ENCODE measurements at regions not wholly inside any gene's neighbourhood (a gene's known extent, or its start where the extent isn't known, plus 50 kb on each side); places are given as distances from the start of the nearest gene placed in this dataset.

DNA sequence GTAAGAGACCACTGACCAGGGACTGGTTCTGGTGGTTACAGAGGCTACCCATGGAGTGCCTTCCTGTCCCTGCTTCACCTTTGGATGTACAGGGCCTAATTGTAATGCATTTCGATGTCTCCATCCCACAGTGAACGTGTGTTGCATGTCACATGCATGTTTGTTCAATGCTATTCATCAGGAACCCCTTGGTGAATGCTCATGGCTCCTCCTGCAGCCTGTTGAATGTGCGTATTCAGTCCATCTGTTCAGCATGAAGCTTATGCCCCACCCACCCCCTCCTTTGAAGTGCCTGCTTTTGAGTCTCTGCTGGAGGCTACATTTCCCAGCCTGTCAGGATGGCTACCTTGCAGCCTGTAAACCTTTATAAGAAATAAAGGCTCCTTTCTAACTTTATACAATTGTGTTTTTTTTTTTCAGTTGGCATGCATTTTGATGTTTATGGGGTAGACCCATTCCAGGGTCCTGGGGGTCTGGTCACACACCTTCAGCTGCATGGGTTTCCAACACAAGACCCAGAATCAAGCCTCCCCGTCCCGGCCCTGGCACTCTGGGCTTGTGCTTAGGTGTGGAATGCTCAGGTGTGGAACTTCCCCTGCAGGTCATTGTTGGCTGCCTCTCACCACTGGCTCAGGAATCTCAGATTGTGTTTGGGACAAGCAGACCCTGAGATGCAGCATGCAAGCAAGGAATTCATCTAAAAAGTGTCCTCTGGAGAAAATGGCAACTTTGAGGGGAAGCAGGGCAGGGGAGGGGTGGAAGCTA is 238.8 kb upstream of the HDAC4 start:
- Mint-ChIP-seq H3K9me3 (ENCODE audit: insufficient read depth) (no peaks in the 10 kb centered on the region), H3K4me3 (no peak overlapping the region), H3K4me1 (ENCODE audit: low read depth) (no peaks in the 10 kb centered on the region), H3K36me3 (ENCODE audit: low read depth) (no peaks in the 10 kb centered on the region), H3K27ac (no peak overlapping the region), H3K27me3 (ENCODE audit: low read depth) (no peaks in the 10 kb centered on the region)
- CTCF ChIA-PET = no interaction called here
- DNase-seq (no peak), ATAC-seq (no peak)
- POLR2A ChIA-PET = interaction anchor here (0.6 kb wide), 1 partner anchor 888 kb away, joined by 3 read pairs; no protein-coding TSS in a partner anchor

DNA sequence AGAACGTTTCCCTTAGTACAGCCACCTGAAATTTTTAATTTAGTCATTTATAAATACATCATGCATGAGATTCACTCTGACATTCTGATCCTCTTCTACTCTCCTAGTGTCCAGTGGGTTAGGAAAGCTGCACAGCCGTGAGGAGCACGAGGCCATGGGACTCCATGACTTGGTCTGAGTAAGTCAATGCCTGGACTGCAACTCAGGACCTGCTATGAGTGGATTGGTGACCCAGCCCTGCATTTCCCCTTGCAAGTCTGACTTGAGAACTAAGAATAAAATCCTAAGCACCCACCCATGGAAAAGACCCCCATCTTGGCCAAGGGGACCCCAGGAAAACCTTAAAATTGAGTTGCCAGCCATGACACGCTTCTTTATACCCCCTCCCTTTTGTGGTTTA is 237.6 kb upstream of the HDAC4 start:
- CTCF ChIA-PET = no interaction called here
- POLR2A ChIA-PET = no interaction called here

GRCh38 chr2:239636808-239637207 is 236.0 kb upstream of the HDAC4 start:
- Mint-ChIP-seq H3K9me3 (ENCODE audit: insufficient read depth) (no peaks in the 10 kb centered on the region), H3K36me3 (ENCODE audit: low read depth) (no peaks in the 10 kb centered on the region), H3K4me1 (ENCODE audit: low read depth) (no peaks in the 10 kb centered on the region), H3K27ac (no peak overlapping the region), H3K27me3 (ENCODE audit: low read depth) (no peaks in the 10 kb centered on the region), H3K4me3 (no peak overlapping the region)
- CTCF ChIA-PET = no interaction called here
- ATAC-seq (no peak), DNase-seq (no peak)
- POLR2A ChIA-PET = interaction anchor here (1.2 kb wide), 1 partner anchor 10 kb away, joined by 4 read pairs; no protein-coding TSS in a partner anchor

More for the DNA sequence above, 237.6 kb upstream of the HDAC4 start:
- Mint-ChIP-seq H3K4me1 (ENCODE audit: low read depth) (no peaks in the 10 kb centered on the region), H3K27ac (no peak overlapping the region), H3K36me3 (ENCODE audit: low read depth) (no peaks in the 10 kb centered on the region), H3K4me3 (no peak overlapping the region), H3K27me3 (ENCODE audit: low read depth) (no peaks in the 10 kb centered on the region), H3K9me3 (ENCODE audit: insufficient read depth) (no peaks in the 10 kb centered on the region)
- ATAC-seq = no peak
- no peak for DNase-seq

DNA sequence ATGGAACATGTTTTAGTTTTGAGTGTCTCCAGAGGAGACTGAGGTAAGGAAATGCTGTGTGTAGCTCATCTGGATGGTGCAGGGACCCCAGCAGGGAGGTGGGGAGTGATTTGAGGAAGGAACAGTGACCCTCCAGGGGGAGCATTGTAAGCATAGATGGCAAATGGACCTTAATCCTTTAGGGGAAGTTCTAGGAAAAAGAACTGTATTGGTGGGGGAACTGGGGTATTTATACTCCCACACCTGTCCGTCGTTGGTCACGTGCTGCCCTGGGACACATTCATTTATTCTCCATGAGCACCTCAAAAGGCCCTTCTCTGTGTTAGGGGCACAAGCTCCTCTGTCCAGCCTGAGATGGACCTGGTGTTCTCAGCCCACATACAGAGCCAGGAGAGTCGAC is 233.9 kb upstream of the HDAC4 start:
- Mint-ChIP-seq H3K4me1 (ENCODE audit: low read depth) (no peaks in the 10 kb centered on the region), H3K9me3 (ENCODE audit: insufficient read depth) (no peaks in the 10 kb centered on the region), H3K4me3 (no peak overlapping the region), H3K27ac (no peak overlapping the region), H3K36me3 (ENCODE audit: low read depth) (no peaks in the 10 kb centered on the region), H3K27me3 (ENCODE audit: low read depth) (no peaks in the 10 kb centered on the region)
- CTCF ChIA-PET = no interaction called here
- DNase-seq (no peak), ATAC-seq (no peak)
- POLR2A ChIA-PET = no interaction called here

GRCh38 chr2:239630618-239631286 is 229.9 kb upstream of the HDAC4 start:
- no peak overlapping the region for H3K27ac Mint-ChIP-seq
- ChIA-PET POLR2A (no interaction called here), CTCF (no interaction called here)
- ATAC-seq (no peak), DNase-seq (no peak)
- peaks cover 5% of the 10 kb centered on the region for H3K4me1 Mint-ChIP-seq (ENCODE audit: low read depth)
- H3K4me3 Mint-ChIP-seq = no peak overlapping the region
- H3K27me3 Mint-ChIP-seq (ENCODE audit: low read depth) = no peaks in the 10 kb centered on the region
- H3K9me3 Mint-ChIP-seq (ENCODE audit: insufficient read depth) = no peaks in the 10 kb centered on the region
- H3K36me3 Mint-ChIP-seq (ENCODE audit: low read depth) = no peaks in the 10 kb centered on the region

DNA sequence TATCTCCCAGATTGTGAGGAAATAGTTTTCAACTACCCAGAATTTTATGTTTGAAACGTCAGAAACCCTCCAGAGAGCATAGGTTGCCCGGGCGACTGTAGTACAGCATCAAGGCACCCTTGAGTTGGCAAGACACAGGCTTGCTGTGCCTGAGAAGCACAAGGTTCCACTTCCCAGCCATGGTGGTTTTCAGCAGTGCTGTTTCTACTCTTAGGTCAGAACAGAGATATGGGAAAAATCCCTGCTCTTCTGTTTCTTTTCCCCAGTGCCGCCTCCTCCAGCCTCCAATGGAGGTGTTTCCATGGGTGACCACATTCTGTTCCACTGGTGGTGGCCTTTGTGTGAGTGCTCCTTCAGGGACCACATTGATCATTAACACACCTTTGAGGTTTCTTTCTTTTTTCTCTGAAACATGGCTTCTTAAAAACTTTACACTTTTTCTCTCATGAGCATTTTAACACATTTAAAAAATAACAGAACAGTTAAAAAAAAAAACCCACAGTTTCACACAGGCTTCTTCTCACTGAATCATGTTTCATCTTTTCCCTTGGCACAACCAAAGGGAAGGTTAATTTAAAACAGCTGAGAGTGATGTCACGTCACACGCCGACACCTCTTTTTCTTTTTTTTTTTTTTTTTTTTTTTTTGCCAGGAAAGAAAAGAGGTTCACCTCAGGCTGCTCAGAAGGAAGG is 229.3 kb upstream of the HDAC4 start:
- no peak overlapping the region for H3K27ac Mint-ChIP-seq
- H3K27me3 Mint-ChIP-seq (ENCODE audit: low read depth) = no peaks in the 10 kb centered on the region
- CTCF ChIA-PET = no interaction called here
- no peak overlapping the region for H3K4me3 Mint-ChIP-seq
- POLR2A ChIA-PET = no interaction called here
- H3K36me3 Mint-ChIP-seq (ENCODE audit: low read depth) = no peaks in the 10 kb centered on the region
- DNase-seq = no peak
- H3K9me3 Mint-ChIP-seq (ENCODE audit: insufficient read depth) = no peaks in the 10 kb centered on the region
- peaks cover 8% of the 10 kb centered on the region for H3K4me1 Mint-ChIP-seq (ENCODE audit: low read depth)
- no peak for ATAC-seq

- ChIA-PET POLR2A (interaction anchor here (0.8 kb wide), 1 partner anchor 10 kb away, joined by 4 read pairs; no protein-coding TSS in a partner anchor), CTCF (no interaction called here)
- Mint-ChIP-seq H3K4me1 (ENCODE audit: low read depth) (peaks cover 28% of the 10 kb centered on the region), H3K9me3 (ENCODE audit: insufficient read depth) (no peaks in the 10 kb centered on the region), H3K4me3 (no peak overlapping the region), H3K27ac (no peak overlapping the region), H3K36me3 (ENCODE audit: low read depth) (no peaks in the 10 kb centered on the region), H3K27me3 (ENCODE audit: low read depth) (peaks cover 8% of the 10 kb centered on the region)
- ATAC-seq (no peak), DNase-seq (no peak)
Measured at GRCh38 chr2:239626961-239627592, 226.3 kb upstream of the HDAC4 start.

- ATAC-seq (peak; percentile 49), DNase-seq (no peak)
- H3K36me3 Mint-ChIP-seq (ENCODE audit: low read depth) = no peaks in the 10 kb centered on the region
- H3K27me3 Mint-ChIP-seq (ENCODE audit: low read depth) = peaks cover 8% of the 10 kb centered on the region
- no peaks in the 10 kb centered on the region for H3K9me3 Mint-ChIP-seq (ENCODE audit: insufficient read depth)
- ChIA-PET POLR2A (interaction anchor here (0.8 kb wide), 1 partner anchor 11 kb away, joined by 4 read pairs; no protein-coding TSS in a partner anchor), CTCF (no interaction called here)
- H3K4me1 Mint-ChIP-seq (ENCODE audit: low read depth) = peaks cover 28% of the 10 kb centered on the region
- H3K4me3 Mint-ChIP-seq = no peak overlapping the region
- no peak overlapping the region for H3K27ac Mint-ChIP-seq
Measured at GRCh38 chr2:239625971-239626734, 225.3 kb upstream of the HDAC4 start.

- DNase-seq (no peak), ATAC-seq (no peak)
- no peaks in the 10 kb centered on the region for H3K9me3 Mint-ChIP-seq (ENCODE audit: insufficient read depth)
- H3K4me1 Mint-ChIP-seq (ENCODE audit: low read depth) = peaks cover 28% of the 10 kb centered on the region
- H3K4me3 Mint-ChIP-seq = no peak overlapping the region
- no peak overlapping the region for H3K27ac Mint-ChIP-seq
- no peaks in the 10 kb centered on the region for H3K36me3 Mint-ChIP-seq (ENCODE audit: low read depth)
- CTCF ChIA-PET = no interaction called here
- peaks cover 8% of the 10 kb centered on the region for H3K27me3 Mint-ChIP-seq (ENCODE audit: low read depth)
- POLR2A ChIA-PET = no interaction called here
Measured at GRCh38 chr2:239625156-239625845, 224.5 kb upstream of the HDAC4 start.

- Mint-ChIP-seq H3K4me3 (no peak overlapping the region), H3K27me3 (ENCODE audit: low read depth) (peaks cover 8% of the 10 kb centered on the region), H3K27ac (no peak overlapping the region), H3K4me1 (ENCODE audit: low read depth) (peaks cover 28% of the 10 kb centered on the region), H3K36me3 (ENCODE audit: low read depth) (no peaks in the 10 kb centered on the region), H3K9me3 (ENCODE audit: insufficient read depth) (peaks cover 2% of the 10 kb centered on the region)
- no peak for ATAC-seq
- no peak for DNase-seq
- ChIA-PET POLR2A (interaction anchor here (0.7 kb wide), 1 partner anchor 166 kb away, joined by 3 read pairs; no protein-coding TSS in a partner anchor), CTCF (no interaction called here)
Measured at GRCh38 chr2:239621611-239622010, 220.8 kb upstream of the HDAC4 start.

DNA sequence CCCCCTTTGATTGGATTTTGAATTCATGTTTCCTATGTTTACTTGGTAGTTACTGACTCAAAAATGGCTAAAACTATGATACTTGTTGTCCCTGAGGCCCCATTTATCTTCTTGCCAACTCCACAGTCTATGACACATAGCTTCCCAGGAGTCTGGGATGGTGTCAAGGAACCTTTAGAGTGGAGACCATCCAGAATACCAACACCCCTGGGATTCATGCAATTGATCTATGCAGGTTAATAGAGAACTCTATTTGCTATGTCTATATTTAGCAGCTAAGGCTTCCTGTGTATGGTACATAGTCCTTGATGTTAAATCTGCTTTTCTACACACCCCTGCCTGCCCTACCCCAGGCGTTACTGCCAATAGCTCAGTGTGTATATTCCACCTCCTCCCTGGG is 218.5 kb upstream of the HDAC4 start:
- no peak overlapping the region for H3K27ac Mint-ChIP-seq
- POLR2A ChIA-PET = no interaction called here

More for the DNA sequence above, 218.5 kb upstream of the HDAC4 start:
- Mint-ChIP-seq H3K4me1 (ENCODE audit: low read depth) (peaks cover 14% of the 10 kb centered on the region), H3K4me3 (no peak overlapping the region), H3K36me3 (ENCODE audit: low read depth) (no peaks in the 10 kb centered on the region), H3K9me3 (ENCODE audit: insufficient read depth) (peaks cover 3% of the 10 kb centered on the region), H3K27me3 (ENCODE audit: low read depth) (peaks cover 3% of the 10 kb centered on the region)
- ATAC-seq (no peak), DNase-seq (no peak)
- CTCF ChIA-PET = no interaction called here
